Thoracic aorta (tissue), 2 donors: ENCODE measurements at regions not wholly inside any gene's neighbourhood (a gene's known extent, or its start where the extent isn't known, plus 50 kb on each side); places are given as distances from the start of the nearest gene placed in this dataset.

Source experiments
- ATAC-seq: fragments of 150-250 bp; one replicate; pipeline ENCODE4 v1.8.0; 2017; ENCODE audit warnings: low read depth; ENCODE audit not compliant: insufficient number of reproducible peaks, low FRiP score
- DNase-seq: peaks from one replicate; pipeline ENCODE4 v3.0.0-alpha.2; 2020; ENCODE audit warnings: low spot score
- H3K27ac ChIP-seq, 2 donors: fragments of 200-600 bp; sonication (generic); 1 replicate in 1 of 2; 2 replicates in 1 of 2; pipeline ENCODE4 v1.5.1; 2016; ENCODE audit warnings: mild to moderate bottlenecking in 2 of 2, moderate library complexity in 2 of 2
- H3K27me3 ChIP-seq: fragments of 200-600 bp; sonication (generic); replicated peaks from 2 replicates; pipeline ENCODE4 v1.6.0; 2016; ENCODE audit warnings: mild to moderate bottlenecking; ENCODE audit not compliant: insufficient read depth
- H3K36me3 ChIP-seq: fragments of 200-600 bp; sonication (generic); one replicate; pipeline ENCODE4 v1.5.1; 2016
- H3K4me1 ChIP-seq, 2 donors: fragments of 200-600 bp; sonication (generic); 1 replicate in 1 of 2; 2 replicates in 1 of 2; pipeline versions ENCODE4 v1.5.1 to v1.6.0; 2016; ENCODE audit warnings: low read depth in 2 of 2, mild to moderate bottlenecking in 1 of 2; ENCODE audit not compliant: control insufficient read depth in 1 of 2
- H3K4me3 ChIP-seq: fragments of 200-600 bp; sonication (generic); 2 replicates; pipeline ENCODE4 v1.5.1; 2016; ENCODE audit warnings: mild to moderate bottlenecking
- H3K9me3 ChIP-seq: fragments of 200-600 bp; sonication (generic); 2 replicates; pipeline ENCODE4 v1.5.1; 2016
- TF ChIP-seq, protein P1 (sequence below): fragments of 200-600 bp; sonication (generic); IDR thresholded peaks from one replicate; pipeline ENCODE4 v1.5.1; 2019; ENCODE audit warnings: antibody characterized with exemption

DNA sequence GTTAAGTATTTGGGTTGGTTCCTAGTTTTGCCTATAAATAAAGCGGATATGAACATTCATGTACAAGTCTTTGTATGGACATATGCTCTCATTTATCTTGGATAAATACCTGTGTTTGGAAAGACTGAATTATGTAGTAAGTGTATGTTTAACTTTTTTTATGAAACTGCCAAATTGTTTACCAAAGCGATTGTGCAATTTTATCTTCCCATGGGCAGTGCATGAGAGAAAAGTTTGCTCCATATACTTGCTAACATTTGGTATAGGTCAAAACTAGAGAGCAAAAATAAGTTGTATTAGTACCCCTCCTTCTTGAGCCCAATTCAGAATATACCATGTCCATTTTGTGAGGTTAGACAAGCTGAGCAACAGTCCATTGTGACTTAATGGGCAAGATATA, 502.6 kb downstream of the SQOR start:
- ATAC-seq (no peak), DNase-seq (no peak)
- Histone ChIP-seq H3K27ac (no peak overlapping the region), H3K4me1 (no peaks in the 10 kb centered on the region), H3K27me3 (no peaks in the 10 kb centered on the region), H3K9me3 (peaks cover 3% of the 10 kb centered on the region), H3K4me3 (no peak overlapping the region), H3K36me3 (no peaks in the 10 kb centered on the region)
- TF ChIP-seq, protein P1, sequence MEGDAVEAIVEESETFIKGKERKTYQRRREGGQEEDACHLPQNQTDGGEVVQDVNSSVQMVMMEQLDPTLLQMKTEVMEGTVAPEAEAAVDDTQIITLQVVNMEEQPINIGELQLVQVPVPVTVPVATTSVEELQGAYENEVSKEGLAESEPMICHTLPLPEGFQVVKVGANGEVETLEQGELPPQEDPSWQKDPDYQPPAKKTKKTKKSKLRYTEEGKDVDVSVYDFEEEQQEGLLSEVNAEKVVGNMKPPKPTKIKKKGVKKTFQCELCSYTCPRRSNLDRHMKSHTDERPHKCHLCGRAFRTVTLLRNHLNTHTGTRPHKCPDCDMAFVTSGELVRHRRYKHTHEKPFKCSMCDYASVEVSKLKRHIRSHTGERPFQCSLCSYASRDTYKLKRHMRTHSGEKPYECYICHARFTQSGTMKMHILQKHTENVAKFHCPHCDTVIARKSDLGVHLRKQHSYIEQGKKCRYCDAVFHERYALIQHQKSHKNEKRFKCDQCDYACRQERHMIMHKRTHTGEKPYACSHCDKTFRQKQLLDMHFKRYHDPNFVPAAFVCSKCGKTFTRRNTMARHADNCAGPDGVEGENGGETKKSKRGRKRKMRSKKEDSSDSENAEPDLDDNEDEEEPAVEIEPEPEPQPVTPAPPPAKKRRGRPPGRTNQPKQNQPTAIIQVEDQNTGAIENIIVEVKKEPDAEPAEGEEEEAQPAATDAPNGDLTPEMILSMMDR = no peak

DNA sequence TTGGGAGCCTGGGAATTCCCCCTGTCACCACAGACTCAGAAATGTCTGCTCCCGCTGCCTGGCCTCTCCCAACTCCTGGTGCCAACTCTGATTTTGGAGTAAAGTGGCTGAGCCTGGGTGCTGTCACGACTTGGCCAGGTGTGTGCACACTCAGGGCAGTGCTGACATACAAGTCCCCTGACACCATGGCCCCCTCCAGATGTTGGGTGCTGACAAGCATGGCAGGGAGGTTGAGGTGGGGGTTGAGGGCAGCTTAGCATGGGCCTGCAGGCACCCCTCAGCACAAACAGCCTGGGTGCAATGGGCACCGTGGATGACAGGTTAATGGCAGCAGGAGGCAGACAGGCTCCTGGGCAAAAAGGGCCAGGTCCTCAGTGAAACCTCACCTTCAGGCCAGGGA, 511.2 kb downstream of the SQOR start:
- Histone ChIP-seq H3K9me3 (no peaks in the 10 kb centered on the region), H3K4me3 (no peak overlapping the region), H3K36me3 (no peaks in the 10 kb centered on the region), H3K27ac (no peak overlapping the region), H3K4me1 (no peaks in the 10 kb centered on the region), H3K27me3 (no peaks in the 10 kb centered on the region)
- TF ChIP-seq, protein P1 = no peak
- no peak for ATAC-seq
- DNase-seq = no peak

DNA sequence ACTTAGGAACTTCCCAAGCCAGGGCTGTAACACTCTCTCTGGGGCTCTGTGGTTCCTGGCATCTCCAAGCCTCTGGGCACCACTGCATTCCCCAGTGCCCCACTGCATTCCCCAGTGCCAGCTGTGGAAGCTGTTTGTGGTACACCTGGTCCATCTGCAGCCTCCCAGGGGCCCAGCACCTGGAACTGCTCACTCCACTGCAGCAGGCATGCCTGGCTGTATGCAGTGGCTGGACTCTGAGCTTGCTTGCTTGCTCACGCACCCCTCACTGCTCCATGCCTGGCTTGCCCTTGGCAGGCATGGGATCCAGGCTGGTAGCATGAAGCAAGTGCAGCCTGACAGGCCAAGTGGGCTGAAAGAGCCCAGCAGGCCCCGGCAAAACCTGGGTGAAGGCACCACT, 512.1 kb downstream of the SQOR start:
- H3K36me3 ChIP-seq = no peaks in the 10 kb centered on the region
- H3K27me3 ChIP-seq = no peaks in the 10 kb centered on the region
- no peak overlapping the region for H3K4me3 ChIP-seq
- ATAC-seq (no peak), DNase-seq (no peak)
- no peak overlapping the region for H3K27ac ChIP-seq
- TF ChIP-seq, protein P1 = no peak
- no peaks in the 10 kb centered on the region for H3K4me1 ChIP-seq
- H3K9me3 ChIP-seq = no peaks in the 10 kb centered on the region

DNA sequence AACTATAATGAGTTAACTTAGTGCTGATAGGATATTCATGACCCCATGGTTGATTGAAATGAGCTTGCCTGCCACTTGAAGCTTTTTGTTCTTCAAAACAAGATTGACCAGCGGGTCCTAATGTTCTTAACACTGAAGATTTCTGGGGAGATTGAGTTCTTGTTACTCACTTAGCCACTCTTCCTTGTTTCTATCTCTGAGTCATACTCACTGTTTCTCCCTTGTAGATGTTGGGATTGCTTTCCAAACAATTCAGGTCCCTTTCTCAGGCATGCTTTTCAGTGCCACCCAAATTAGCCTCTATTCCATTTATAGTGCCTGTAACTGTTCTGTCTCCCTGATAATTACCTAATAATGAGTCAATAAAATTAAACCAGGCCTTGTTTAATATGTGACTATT, 517.0 kb downstream of the SQOR start:
- no peak for ATAC-seq
- no peaks in the 10 kb centered on the region for H3K9me3 ChIP-seq
- TF ChIP-seq, protein P1 = no peak

DNA sequence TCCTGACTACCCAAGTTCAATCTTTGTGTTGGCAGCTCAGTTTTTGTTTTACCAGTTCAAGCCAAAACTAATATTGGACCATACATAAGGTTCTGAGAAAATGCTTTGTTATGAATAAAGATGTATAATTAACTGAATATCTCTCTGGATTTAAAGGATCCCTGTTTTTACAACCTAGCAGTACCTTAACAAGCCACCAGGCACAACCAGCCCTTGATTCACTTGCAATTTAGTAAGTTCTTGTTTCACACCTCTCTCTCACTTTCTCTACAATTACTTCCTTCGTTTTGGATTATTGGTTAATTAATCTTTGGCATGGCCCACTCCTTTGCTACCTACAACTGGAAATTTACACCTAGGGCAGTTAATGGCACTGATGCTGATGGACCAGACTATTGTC, 531.9 kb downstream of the SQOR start:
- Histone ChIP-seq H3K4me3 (no peak overlapping the region), H3K27me3 (no peaks in the 10 kb centered on the region), H3K36me3 (no peaks in the 10 kb centered on the region), H3K27ac (no peak overlapping the region), H3K9me3 (peaks cover 8% of the 10 kb centered on the region), H3K4me1 (no peaks in the 10 kb centered on the region)
- ATAC-seq (no peak), DNase-seq (no peak)
- TF ChIP-seq, protein P1 = no peak

More for the DNA sequence above, 517.0 kb downstream of the SQOR start:
- DNase-seq = no peak
- H3K4me3 ChIP-seq = no peak overlapping the region
- H3K4me1 ChIP-seq = no peaks in the 10 kb centered on the region
- no peaks in the 10 kb centered on the region for H3K36me3 ChIP-seq
- no peaks in the 10 kb centered on the region for H3K27me3 ChIP-seq
- H3K27ac ChIP-seq = no peak overlapping the region
